CD4-positive, alpha-beta T cell (primary cell): ENCODE measurements at regions not wholly inside any gene's neighbourhood (a gene's known extent, or its start where the extent isn't known, plus 50 kb on each side); places are given as distances from the start of the nearest gene placed in this dataset.

Source experiments
- ATAC-seq: fragments of 200-7000 bp; cut with Tn5 transposase; one replicate; pipeline ENCODE4 v1.10.0; 2022; ENCODE audit warnings: mild to moderate bottlenecking; ENCODE audit not compliant: poor library complexity
- CTCF ChIA-PET: fragments of 350-600 bp; sonication (Branson Sonifier 250); formaldehyde crosslinking; loops from one replicate; lab custom pipeline; 2021; ENCODE audit warnings: antibody characterized with exemption, inconsistent platforms; lab: Charles Lee
- POLR2A ChIA-PET: fragments of 350-600 bp; sonication (Branson Sonifier 250); formaldehyde crosslinking; loops from one replicate; lab custom pipeline; 2021; ENCODE audit warnings: antibody characterized with exemption, inconsistent platforms; lab: Charles Lee
- DNase-seq, 14 experiments: peaks; one replicate each; pipeline ENCODE4 v3.0.0-alpha.2; 2013 to 2020; ENCODE audit warnings: mixed read lengths in 2 of 14
- H3K27ac ChIP-seq, 2 donors: one replicate each; pipeline versions ENCODE4 v1.5.1 to v1.7.0; 2013; ENCODE audit warnings: low read length in 2 of 2, low read depth in 1 of 2, mild to moderate bottlenecking in 1 of 2
- H3K27me3 ChIP-seq, 2 experiments: 1 replicate in 1 of 2; 2 replicates in 1 of 2; pipeline versions ENCODE4 v1.6.1 to v1.7.0; 2013; ENCODE audit warnings: low read length in 2 of 2, control low read depth in 1 of 2, mild to moderate bottlenecking in 1 of 2, moderate library complexity in 1 of 2; ENCODE audit not compliant: insufficient read depth in 2 of 2, control insufficient read depth in 1 of 2
- H3K36me3 ChIP-seq: one replicate; pipeline ENCODE4 v1.6.1; 2013; ENCODE audit warnings: low read length, control low read depth; ENCODE audit not compliant: insufficient read depth
- H3K4me1 ChIP-seq: one replicate; pipeline ENCODE4 v1.6.1; 2013; ENCODE audit warnings: low read length, control low read depth; ENCODE audit not compliant: insufficient read depth
- H3K4me3 ChIP-seq: one replicate; pipeline ENCODE4 v1.5.1; 2013; ENCODE audit warnings: mild to moderate bottlenecking, low read length, moderate library complexity
- H3K9me3 ChIP-seq, 2 experiments: 1 replicate in 1 of 2; 2 replicates in 1 of 2; pipeline versions ENCODE4 v1.6.1 to v1.7.0; 2013; ENCODE audit warnings: low read length in 2 of 2, mild to moderate bottlenecking in 2 of 2, control low read depth in 1 of 2, moderate library complexity in 1 of 2; ENCODE audit not compliant: control insufficient read depth in 1 of 2, insufficient read depth in 1 of 2
- H3K27ac Mint-ChIP-seq: one replicate; pipeline ENCODE4 v1.8.0; 2020; ENCODE audit warnings: mixed read lengths
- H3K27me3 Mint-ChIP-seq: one replicate; pipeline ENCODE4 v1.8.0; 2021; ENCODE audit warnings: mixed read lengths
- H3K36me3 Mint-ChIP-seq: one replicate; pipeline ENCODE4 v1.8.0; 2021; ENCODE audit warnings: low read depth, mixed read lengths
- H3K4me1 Mint-ChIP-seq: one replicate; pipeline ENCODE4 v1.8.0; 2021; ENCODE audit warnings: low read depth, mixed read lengths
- H3K4me3 Mint-ChIP-seq: one replicate; pipeline ENCODE4 v1.8.0; 2020; ENCODE audit warnings: mild to moderate bottlenecking, mixed read lengths
- H3K9me3 Mint-ChIP-seq: one replicate; pipeline ENCODE4 v1.8.0; 2020; ENCODE audit warnings: mixed read lengths
- intact Hi-C, 2 experiments: fragments of 100-400 bp; cut with DNase I in 1 of 2; cut with micrococcal nuclease in 1 of 2; formaldehyde crosslinking; loops; one replicate each; pipeline versions ENCODE4 v1.15.1 to v1.9.0; 2023 to 2025; cut with DNase I, micrococcal nuclease
- TF ChIP-seq, protein P1 (sequence below): fragments of 200-600 bp; IDR thresholded peaks from one replicate; pipeline ENCODE4 v1.8.0; 2022; ENCODE audit warnings: antibody characterized with exemption, mild to moderate bottlenecking

DNA sequence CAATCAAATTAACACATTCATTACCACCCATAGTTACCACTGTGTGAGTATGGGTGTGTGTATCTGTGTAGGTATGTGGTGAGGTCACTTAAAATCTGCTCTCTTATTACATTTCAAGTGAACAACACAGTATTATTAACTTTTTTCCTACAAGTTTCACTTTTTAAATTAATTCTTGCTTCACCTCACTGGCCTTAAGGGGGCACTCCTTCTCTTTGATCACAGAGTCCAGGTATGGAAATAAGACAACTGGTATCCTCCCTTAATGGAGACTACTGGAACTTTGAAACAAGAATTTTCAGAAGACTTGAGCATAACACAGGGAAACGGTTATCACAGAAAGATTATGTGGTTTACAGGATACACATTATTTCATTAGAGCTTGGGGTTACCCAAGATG lies 255.8 kb downstream of the ASXL3 start:
- Histone ChIP-seq H3K4me3 (no peak overlapping the region), H3K36me3 (no peaks in the 10 kb centered on the region), H3K27ac (no peak overlapping the region), H3K4me1 (no peaks in the 10 kb centered on the region), H3K27me3 (no peaks in the 10 kb centered on the region), H3K9me3 (peaks cover 0 to 5% of the 10 kb centered on the region in 2 experiments)
- DNase-seq = no peak
- Mint-ChIP-seq H3K4me3 (no peak overlapping the region), H3K9me3 (peaks cover 8% of the 10 kb centered on the region), H3K27ac (no peak overlapping the region), H3K4me1 (no peaks in the 10 kb centered on the region), H3K36me3 (no peaks in the 10 kb centered on the region), H3K27me3 (no peaks in the 10 kb centered on the region)
- intact Hi-C loops = no loop called here
- ChIA-PET POLR2A (no interaction called here), CTCF (no interaction called here)
- TF ChIP-seq, protein P1, sequence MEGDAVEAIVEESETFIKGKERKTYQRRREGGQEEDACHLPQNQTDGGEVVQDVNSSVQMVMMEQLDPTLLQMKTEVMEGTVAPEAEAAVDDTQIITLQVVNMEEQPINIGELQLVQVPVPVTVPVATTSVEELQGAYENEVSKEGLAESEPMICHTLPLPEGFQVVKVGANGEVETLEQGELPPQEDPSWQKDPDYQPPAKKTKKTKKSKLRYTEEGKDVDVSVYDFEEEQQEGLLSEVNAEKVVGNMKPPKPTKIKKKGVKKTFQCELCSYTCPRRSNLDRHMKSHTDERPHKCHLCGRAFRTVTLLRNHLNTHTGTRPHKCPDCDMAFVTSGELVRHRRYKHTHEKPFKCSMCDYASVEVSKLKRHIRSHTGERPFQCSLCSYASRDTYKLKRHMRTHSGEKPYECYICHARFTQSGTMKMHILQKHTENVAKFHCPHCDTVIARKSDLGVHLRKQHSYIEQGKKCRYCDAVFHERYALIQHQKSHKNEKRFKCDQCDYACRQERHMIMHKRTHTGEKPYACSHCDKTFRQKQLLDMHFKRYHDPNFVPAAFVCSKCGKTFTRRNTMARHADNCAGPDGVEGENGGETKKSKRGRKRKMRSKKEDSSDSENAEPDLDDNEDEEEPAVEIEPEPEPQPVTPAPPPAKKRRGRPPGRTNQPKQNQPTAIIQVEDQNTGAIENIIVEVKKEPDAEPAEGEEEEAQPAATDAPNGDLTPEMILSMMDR = no peak
- no peak for ATAC-seq

DNA sequence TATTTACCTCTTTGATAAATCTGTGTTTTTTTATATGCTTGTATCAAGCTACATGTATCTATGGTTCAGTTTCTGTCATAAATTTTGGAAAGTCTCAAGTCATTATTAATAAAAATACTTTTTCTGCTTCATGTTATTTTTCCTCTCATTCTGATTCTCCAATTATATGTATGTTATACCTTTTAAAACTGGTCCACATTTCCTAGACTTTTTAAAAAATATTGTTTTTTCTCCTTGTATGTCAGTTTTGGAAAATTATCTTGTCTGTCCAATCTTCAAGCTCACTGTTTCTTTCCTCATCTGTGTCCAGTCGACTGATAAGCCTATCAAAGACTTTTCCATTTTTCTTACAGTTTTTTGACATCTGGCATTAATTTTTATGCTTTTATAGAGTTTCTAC lies 253.4 kb downstream of the ASXL3 start:
- intact Hi-C loops = no loop called here
- H3K4me3 Mint-ChIP-seq = no peak overlapping the region
- ChIA-PET CTCF (no interaction called here), POLR2A (no interaction called here)
- Histone ChIP-seq H3K4me1 (no peaks in the 10 kb centered on the region), H3K27ac (no peak overlapping the region), H3K27me3 (no peaks in the 10 kb centered on the region), H3K36me3 (no peaks in the 10 kb centered on the region), H3K4me3 (no peak overlapping the region), H3K9me3 (peaks cover 0 to 5% of the 10 kb centered on the region in 2 experiments)
- H3K36me3 Mint-ChIP-seq = no peaks in the 10 kb centered on the region
- H3K27me3 Mint-ChIP-seq = no peaks in the 10 kb centered on the region
- DNase-seq (no peak), ATAC-seq (no peak)
- H3K9me3 Mint-ChIP-seq = peaks cover 6% of the 10 kb centered on the region
- no peak overlapping the region for H3K27ac Mint-ChIP-seq
- H3K4me1 Mint-ChIP-seq = no peaks in the 10 kb centered on the region
- TF ChIP-seq, protein P1 = no peak

DNA sequence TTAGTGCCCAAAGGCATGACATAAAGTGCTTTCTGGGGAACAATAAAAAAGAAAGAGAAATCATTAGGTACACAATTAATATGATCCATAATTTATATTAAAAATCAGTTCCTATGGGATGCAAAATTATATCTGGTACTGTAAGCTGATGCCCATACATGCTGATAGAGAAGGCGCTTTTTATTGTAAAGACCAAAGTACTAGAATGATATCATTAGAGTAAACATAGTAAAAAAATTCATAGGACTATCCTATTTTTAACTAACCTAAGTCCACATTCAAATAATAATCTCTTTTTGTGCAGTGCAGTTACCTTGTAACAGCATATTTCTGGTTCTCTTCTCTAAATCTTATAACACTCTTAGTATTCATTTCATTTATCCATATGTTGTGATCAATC lies 252.2 kb downstream of the ASXL3 start:
- ATAC-seq = no peak
- TF ChIP-seq, protein P1 = no peak
- no peak for DNase-seq
- ChIA-PET POLR2A (no interaction called here), CTCF (no interaction called here)
- no peak overlapping the region for H3K4me3 ChIP-seq
- Mint-ChIP-seq H3K4me1 (no peaks in the 10 kb centered on the region), H3K27me3 (no peaks in the 10 kb centered on the region), H3K4me3 (no peak overlapping the region), H3K27ac (no peak overlapping the region), H3K36me3 (no peaks in the 10 kb centered on the region), H3K9me3 (peaks cover 6% of the 10 kb centered on the region)
- H3K4me1 ChIP-seq = no peaks in the 10 kb centered on the region
- no peak overlapping the region for H3K27ac ChIP-seq
- peaks cover 0 to 5% of the 10 kb centered on the region in 2 experiments for H3K9me3 ChIP-seq
- intact Hi-C loops = no loop called here
- no peaks in the 10 kb centered on the region for H3K27me3 ChIP-seq
- no peaks in the 10 kb centered on the region for H3K36me3 ChIP-seq
